CD8-positive, alpha-beta memory T cell (primary cell): ENCODE measurements at regions not wholly inside any gene's neighbourhood (a gene's known extent, or its start where the extent isn't known, plus 50 kb on each side); places are given as distances from the start of the nearest gene placed in this dataset.
A peak's percentile ranks its signal among the peaks of the same experiment; 100 is the strongest.

ENCODE experiments used
- CTCF ChIA-PET: fragments of 350-600 bp; sonication (Branson Sonifier 250); formaldehyde crosslinking; loops from one replicate; lab custom pipeline; 2021; ENCODE audit warnings: antibody characterized with exemption; lab: Charles Lee
- POLR2A ChIA-PET: fragments of 350-600 bp; sonication (Branson Sonifier 250); formaldehyde crosslinking; loops from one replicate; lab custom pipeline; 2021; ENCODE audit warnings: antibody characterized with exemption; lab: Charles Lee
- DNase-seq, 5 donors: peaks; one replicate each; pipeline versions ENCODE4 v3.0.0 to v3.0.0-alpha.2; 2020 to 2022; ENCODE audit warnings: mixed read lengths in 1 of 5
- H3K27ac ChIP-seq: one replicate; pipeline ENCODE4 v1.7.0; 2013; ENCODE audit warnings: low read depth, mild to moderate bottlenecking, low read length, moderate library complexity
- H3K27me3 ChIP-seq: 2 replicates; pipeline ENCODE4 v1.7.0; 2013; ENCODE audit warnings: low read length, mild to moderate bottlenecking; ENCODE audit not compliant: insufficient read depth, poor library complexity, severe bottlenecking
- H3K36me3 ChIP-seq: 2 replicates; pipeline ENCODE4 v1.7.0; 2013; ENCODE audit warnings: mild to moderate bottlenecking, low read length, moderate library complexity; ENCODE audit not compliant: insufficient read depth
- H3K4me1 ChIP-seq: 2 replicates; pipeline ENCODE4 v1.7.0; 2013; ENCODE audit warnings: mild to moderate bottlenecking, low read length, moderate library complexity; ENCODE audit not compliant: insufficient read depth
- H3K4me3 ChIP-seq: 2 replicates; pipeline ENCODE4 v1.7.0; 2013; ENCODE audit warnings: mild to moderate bottlenecking, low read length
- H3K9me3 ChIP-seq: 2 replicates; pipeline ENCODE4 v1.7.0; 2013; ENCODE audit warnings: mild to moderate bottlenecking, low read length
- H3K27ac Mint-ChIP-seq, 8 donors: one replicate each; pipeline ENCODE4 v1.8.0; 2020 to 2021; ENCODE audit warnings: mixed read lengths in 8 of 8, mild to moderate bottlenecking in 6 of 8, inconsistent platforms in 3 of 8, moderate library complexity in 3 of 8
- H3K27me3 Mint-ChIP-seq, 2 donors: one replicate each; pipeline ENCODE4 v1.8.0; 2020 to 2021; ENCODE audit warnings: mixed read lengths in 2 of 2, mild to moderate bottlenecking in 1 of 2, moderate library complexity in 1 of 2
- H3K36me3 Mint-ChIP-seq, 3 donors: one replicate each; pipeline ENCODE4 v1.8.0; 2020 to 2021; ENCODE audit warnings: mixed read lengths in 3 of 3, inconsistent platforms in 1 of 3, mild to moderate bottlenecking in 1 of 3
- H3K4me1 Mint-ChIP-seq, 3 donors: one replicate each; pipeline ENCODE4 v1.8.0; 2020 to 2021; ENCODE audit warnings: mixed read lengths in 3 of 3, inconsistent platforms in 1 of 3, mild to moderate bottlenecking in 1 of 3
- H3K4me3 Mint-ChIP-seq, 7 donors: one replicate each; pipeline ENCODE4 v1.8.0; 2020 to 2021; ENCODE audit warnings: mixed read lengths in 7 of 7, mild to moderate bottlenecking in 6 of 7, moderate library complexity in 4 of 7, inconsistent platforms in 2 of 7
- H3K9me3 Mint-ChIP-seq, 5 donors: one replicate each; pipeline ENCODE4 v1.8.0; 2020 to 2022; ENCODE audit warnings: mixed read lengths in 5 of 5, mild to moderate bottlenecking in 3 of 5, moderate library complexity in 2 of 5, inconsistent platforms in 1 of 5

GRCh38 chr9:95733741-95734666 lies 141.5 kb upstream of the ERCC6L2 start:
- DNase-seq = no peak
- Histone ChIP-seq H3K27ac (no peak overlapping the region), H3K27me3 (no peaks in the 10 kb centered on the region), H3K9me3 (no peaks in the 10 kb centered on the region), H3K4me3 (no peak overlapping the region), H3K4me1 (peaks cover 4% of the 10 kb centered on the region), H3K36me3 (no peaks in the 10 kb centered on the region)
- H3K27ac Mint-ChIP-seq = no peak overlapping the region
- peaks cover 0 to 4% (median 0%) of the 10 kb centered on the region in 5 donors for H3K9me3 Mint-ChIP-seq
- peak overlapping the region in 1 of 7 donors; percentile 37 for H3K4me3 Mint-ChIP-seq
- H3K36me3 Mint-ChIP-seq = peaks cover 0 to 4% (median 0%) of the 10 kb centered on the region in 3 donors
- peaks cover 2 to 18% of the 10 kb centered on the region in 2 donors for H3K27me3 Mint-ChIP-seq
- peaks cover 0 to 12% (median 1%) of the 10 kb centered on the region in 3 donors for H3K4me1 Mint-ChIP-seq
- ChIA-PET POLR2A (no interaction called here), CTCF (no interaction called here)

- H3K27ac Mint-ChIP-seq = peak overlapping the region in 1 of 8 donors; percentile 29
- POLR2A ChIA-PET = no interaction called here
These were observed 142.4 kb upstream of the ERCC6L2 start for GRCh38 chr9:95732802-95733688.

GRCh38 chr9:95731876-95732275 lies 143.6 kb upstream of the ERCC6L2 start:
- DNase-seq = no peak
- POLR2A ChIA-PET = no interaction called here

More at GRCh38 chr9:95732802-95733688, 142.4 kb upstream of the ERCC6L2 start:
- Mint-ChIP-seq H3K4me1 (peaks cover 0 to 12% (median 1%) of the 10 kb centered on the region in 3 donors), H3K9me3 (peaks cover 0 to 6% (median 0%) of the 10 kb centered on the region in 5 donors), H3K27me3 (peaks cover 2 to 18% of the 10 kb centered on the region in 2 donors), H3K36me3 (peaks cover 0 to 4% (median 0%) of the 10 kb centered on the region in 3 donors), H3K4me3 (no peak overlapping the region)
- Histone ChIP-seq H3K36me3 (no peaks in the 10 kb centered on the region), H3K27me3 (no peaks in the 10 kb centered on the region), H3K27ac (no peak overlapping the region), H3K9me3 (no peaks in the 10 kb centered on the region), H3K4me1 (peaks cover 4% of the 10 kb centered on the region), H3K4me3 (no peak overlapping the region)
- CTCF ChIA-PET = no interaction called here
- no peak for DNase-seq

GRCh38 chr9:95729669-95730368 lies 145.7 kb upstream of the ERCC6L2 start:
- POLR2A ChIA-PET = no interaction called here
- Histone ChIP-seq H3K4me1 (peaks cover 25% of the 10 kb centered on the region), H3K36me3 (no peaks in the 10 kb centered on the region), H3K27me3 (no peaks in the 10 kb centered on the region), H3K9me3 (peaks cover 10% of the 10 kb centered on the region), H3K4me3 (no peak overlapping the region), H3K27ac (no peak overlapping the region)
- Mint-ChIP-seq H3K4me1 (peaks cover 12 to 20% (median 19%) of the 10 kb centered on the region in 3 donors), H3K27me3 (peaks cover 3 to 18% of the 10 kb centered on the region in 2 donors), H3K36me3 (peaks cover 0 to 4% (median 0%) of the 10 kb centered on the region in 3 donors), H3K4me3 (no peak overlapping the region), H3K27ac (no peak overlapping the region), H3K9me3 (peaks cover 3 to 19% (median 10%) of the 10 kb centered on the region in 5 donors)
- CTCF ChIA-PET = no interaction called here
- DNase-seq = no peak

More at GRCh38 chr9:95731876-95732275, 143.6 kb upstream of the ERCC6L2 start:
- H3K9me3 ChIP-seq = no peaks in the 10 kb centered on the region
- H3K27ac ChIP-seq = no peak overlapping the region
- no peaks in the 10 kb centered on the region for H3K36me3 ChIP-seq
- peaks cover 8% of the 10 kb centered on the region for H3K4me1 ChIP-seq
- peaks cover 0 to 8% (median 0%) of the 10 kb centered on the region in 5 donors for H3K9me3 Mint-ChIP-seq
- peaks cover 0 to 4% (median 0%) of the 10 kb centered on the region in 3 donors for H3K36me3 Mint-ChIP-seq
- no peak overlapping the region for H3K27ac Mint-ChIP-seq
- no peaks in the 10 kb centered on the region for H3K27me3 ChIP-seq
- peaks cover 2 to 18% of the 10 kb centered on the region in 2 donors for H3K27me3 Mint-ChIP-seq
- peaks cover 1 to 12% (median 5%) of the 10 kb centered on the region in 3 donors for H3K4me1 Mint-ChIP-seq
- H3K4me3 Mint-ChIP-seq = no peak overlapping the region
- H3K4me3 ChIP-seq = no peak overlapping the region
- CTCF ChIA-PET = no interaction called here

GRCh38 chr9:95729046-95729445 lies 146.4 kb upstream of the ERCC6L2 start:
- Histone ChIP-seq H3K9me3 (peaks cover 10% of the 10 kb centered on the region), H3K4me1 (peaks cover 27% of the 10 kb centered on the region), H3K27ac (no peak overlapping the region), H3K36me3 (no peaks in the 10 kb centered on the region), H3K27me3 (no peaks in the 10 kb centered on the region), H3K4me3 (no peak overlapping the region)
- H3K9me3 Mint-ChIP-seq = peaks cover 10 to 20% (median 12%) of the 10 kb centered on the region in 5 donors
- no peak overlapping the region for H3K4me3 Mint-ChIP-seq
- ChIA-PET POLR2A (no interaction called here), CTCF (no interaction called here)
- no peak for DNase-seq
- H3K27me3 Mint-ChIP-seq = peaks cover 1 to 18% of the 10 kb centered on the region in 2 donors
- H3K36me3 Mint-ChIP-seq = peaks cover 0 to 4% (median 0%) of the 10 kb centered on the region in 3 donors
- H3K4me1 Mint-ChIP-seq = peaks cover 19 to 28% (median 25%) of the 10 kb centered on the region in 3 donors
- H3K27ac Mint-ChIP-seq = no peak overlapping the region

- CTCF ChIA-PET = no interaction called here
- peaks cover 25 to 36% (median 33%) of the 10 kb centered on the region in 3 donors for H3K4me1 Mint-ChIP-seq
- peaks cover 10% of the 10 kb centered on the region for H3K9me3 ChIP-seq
- H3K27ac ChIP-seq = no peak overlapping the region
- H3K9me3 Mint-ChIP-seq = peaks cover 11 to 20% (median 12%) of the 10 kb centered on the region in 5 donors
- H3K27me3 Mint-ChIP-seq = peaks cover 1 to 15% of the 10 kb centered on the region in 2 donors
- peak overlapping the region in 1 of 7 donors; percentile 21 for H3K4me3 Mint-ChIP-seq
- H3K36me3 Mint-ChIP-seq = peaks cover 0 to 4% (median 0%) of the 10 kb centered on the region in 3 donors
- H3K36me3 ChIP-seq = no peaks in the 10 kb centered on the region
- POLR2A ChIA-PET = no interaction called here
- H3K4me3 ChIP-seq = no peak overlapping the region
- H3K4me1 ChIP-seq = peaks cover 34% of the 10 kb centered on the region
- no peak for DNase-seq
- H3K27me3 ChIP-seq = no peaks in the 10 kb centered on the region
- H3K27ac Mint-ChIP-seq = no peak overlapping the region
These were observed 147.5 kb upstream of the ERCC6L2 start for GRCh38 chr9:95727947-95728520.

GRCh38 chr9:95726756-95727155 lies 148.7 kb upstream of the ERCC6L2 start:
- no peaks in the 10 kb centered on the region for H3K36me3 ChIP-seq
- H3K4me1 ChIP-seq = peaks cover 34% of the 10 kb centered on the region
- POLR2A ChIA-PET = no interaction called here
- H3K27me3 Mint-ChIP-seq = peaks cover 1 to 5% of the 10 kb centered on the region in 2 donors
- H3K36me3 Mint-ChIP-seq = peaks cover 0 to 4% (median 0%) of the 10 kb centered on the region in 3 donors
- H3K9me3 Mint-ChIP-seq = peaks cover 11 to 20% (median 12%) of the 10 kb centered on the region in 5 donors
- CTCF ChIA-PET = no interaction called here
- H3K4me1 Mint-ChIP-seq = peaks cover 31 to 45% (median 44%) of the 10 kb centered on the region in 3 donors
- H3K4me3 Mint-ChIP-seq = no peak overlapping the region
- H3K4me3 ChIP-seq = no peak overlapping the region
- H3K27ac Mint-ChIP-seq = peak overlapping the region in 1 of 8 donors; percentile 26
- no peak overlapping the region for H3K27ac ChIP-seq
- peaks cover 10% of the 10 kb centered on the region for H3K9me3 ChIP-seq
- peak in 2 of 5 donors; percentile 9 to 23 for DNase-seq
- H3K27me3 ChIP-seq = no peaks in the 10 kb centered on the region
